RWPE2 (cell line): ENCODE measurements at regions not wholly inside any gene's neighbourhood (a gene's known extent, or its start where the extent isn't known, plus 50 kb on each side); places are given as distances from the start of the nearest gene placed in this dataset.

Experiments
- ATAC-seq: fragments of 200-7000 bp; cut with Tn5 transposase; 3 replicates; pipeline ENCODE4 v1.9.1; 2021; ENCODE audit warnings: low read depth
- DNase-seq: peaks from one replicate; pipeline ENCODE4 v3.0.0-alpha.2; 2020; ENCODE audit warnings: low spot score
- H3K27ac ChIP-seq: fragments of 450-650 bp; 2 replicates; pipeline ENCODE4 v1.5.1; 2017; ENCODE audit warnings: mild to moderate bottlenecking; ENCODE audit not compliant: poor library complexity, severe bottlenecking
- H3K27me3 ChIP-seq: fragments of 250-450 bp; sonication (Bioruptor Pico); 2 replicates; pipeline ENCODE4 v1.5.1; 2021; ENCODE audit warnings: mild to moderate bottlenecking, moderate library complexity; ENCODE audit not compliant: insufficient read depth, poor library complexity, severe bottlenecking
- H3K36me3 ChIP-seq: fragments of 250-450 bp; sonication (Bioruptor Pico); 2 replicates; pipeline ENCODE4 v1.5.1; 2020; ENCODE audit warnings: low read depth, mild to moderate bottlenecking, moderate library complexity
- H3K4me1 ChIP-seq: fragments of 250-450 bp; sonication (Bioruptor Pico); 2 replicates; pipeline ENCODE4 v1.5.1; 2021; ENCODE audit warnings: mild to moderate bottlenecking, moderate library complexity; ENCODE audit not compliant: insufficient read depth, poor library complexity, severe bottlenecking
- H3K4me3 ChIP-seq: fragments of 250-450 bp; sonication (Bioruptor Pico); 2 replicates; pipeline ENCODE4 v1.5.1; 2021; ENCODE audit warnings: mild to moderate bottlenecking, moderate library complexity; ENCODE audit not compliant: severe bottlenecking
- H3K9me3 ChIP-seq: fragments of 250-450 bp; sonication (Bioruptor Pico); 2 replicates; pipeline ENCODE4 v1.5.1; 2021; ENCODE audit warnings: mild to moderate bottlenecking, moderate library complexity; ENCODE audit not compliant: severe bottlenecking
- CTCF ChIP-seq: fragments of 450-650 bp; IDR thresholded peaks from one replicate; pipeline ENCODE4 v1.5.1; 2017; ENCODE audit warnings: mild to moderate bottlenecking, moderate library complexity; ENCODE audit not compliant: poor library complexity, severe bottlenecking

GRCh38 chr9:127553793-127554192, 58.3 kb upstream of the STXBP1 start:
- H3K4me3 ChIP-seq = no peak overlapping the region
- peaks cover 63% of the 10 kb centered on the region for H3K36me3 ChIP-seq
- no peak for TF ChIP-seq CTCF
- DNase-seq = no peak
- H3K4me1 ChIP-seq = peaks cover 44% of the 10 kb centered on the region
- peak overlapping the region; percentile 98 for H3K27ac ChIP-seq
- H3K27me3 ChIP-seq = no peaks in the 10 kb centered on the region
- H3K9me3 ChIP-seq = no peaks in the 10 kb centered on the region
- ATAC-seq = no peak

DNA sequence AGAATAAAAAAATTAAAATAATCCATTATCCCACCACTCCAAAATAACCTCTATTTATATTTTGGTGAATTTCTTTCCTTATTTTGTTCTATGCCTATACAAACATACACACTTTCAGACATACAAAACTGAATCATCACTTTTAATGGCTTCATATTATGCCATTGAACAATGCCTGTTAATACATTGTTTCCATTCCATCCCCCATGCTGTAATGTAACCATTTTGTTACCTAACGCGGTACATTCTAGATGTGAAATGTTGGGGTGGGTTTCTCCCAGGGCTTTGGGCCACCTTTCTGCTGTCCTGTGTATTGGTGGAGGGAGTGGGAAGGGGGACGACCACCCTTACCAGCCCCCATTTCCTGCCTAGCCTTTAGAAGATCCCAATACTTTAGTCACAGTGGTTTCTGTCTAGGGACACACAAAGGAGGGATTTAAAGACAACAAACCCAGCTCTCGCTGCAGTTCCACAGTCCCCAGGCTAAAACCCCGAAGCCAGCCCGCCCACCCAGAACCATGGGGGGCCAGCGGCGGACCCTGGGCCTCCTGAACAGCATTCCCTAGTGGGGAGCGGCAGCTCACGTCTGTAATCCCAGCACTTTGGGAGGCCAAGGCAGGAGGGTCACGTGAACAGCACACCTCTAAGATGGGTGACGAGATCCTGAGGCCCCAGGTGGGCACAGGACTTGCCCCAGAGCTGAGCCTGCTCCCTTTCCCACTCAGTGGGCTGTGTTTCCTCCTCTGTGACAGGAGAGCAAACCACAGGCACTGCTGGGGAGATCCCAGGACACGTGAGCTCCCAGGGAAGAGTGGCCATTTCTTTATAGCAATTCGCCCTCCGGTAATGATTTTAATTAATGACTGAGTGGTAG, 56.9 kb upstream of the STXBP1 start:
- DNase-seq (no peak), ATAC-seq (no peak)
- Histone ChIP-seq H3K4me1 (peaks cover 52% of the 10 kb centered on the region), H3K36me3 (peaks cover 66% of the 10 kb centered on the region), H3K27me3 (no peaks in the 10 kb centered on the region), H3K9me3 (no peaks in the 10 kb centered on the region), H3K4me3 (no peak overlapping the region), H3K27ac (peak overlapping the region; percentile 98)
- TF ChIP-seq CTCF = no peak

GRCh38 chr9:127555840-127556820, 55.9 kb upstream of the STXBP1 start:
- H3K27ac ChIP-seq = peak overlapping the region; percentile 98
- H3K9me3 ChIP-seq = no peaks in the 10 kb centered on the region
- no peak for TF ChIP-seq CTCF
- DNase-seq = peak; percentile 98
- H3K27me3 ChIP-seq = no peaks in the 10 kb centered on the region
- peaks cover 61% of the 10 kb centered on the region for H3K4me1 ChIP-seq
- peak; percentile 88 for ATAC-seq
- peaks cover 66% of the 10 kb centered on the region for H3K36me3 ChIP-seq
- no peak overlapping the region for H3K4me3 ChIP-seq

DNA sequence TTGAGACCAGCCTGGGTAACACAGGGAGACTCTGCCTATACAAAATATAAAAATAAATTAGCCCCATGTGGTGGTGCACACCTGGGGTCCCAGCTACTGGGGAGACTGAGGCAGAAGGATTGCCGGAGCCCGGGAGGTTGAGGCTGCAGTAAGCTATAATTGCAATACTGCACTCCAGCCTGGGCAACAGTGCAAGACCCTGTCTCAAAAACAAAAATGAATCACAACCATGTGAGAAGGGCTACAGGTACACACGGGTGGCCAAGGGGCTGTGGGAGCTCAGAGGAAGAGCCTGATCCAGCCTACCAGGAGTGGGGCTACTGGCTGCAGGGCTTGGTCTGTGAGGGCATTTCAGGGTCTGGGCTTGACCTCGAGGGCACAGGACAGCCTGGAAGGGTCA, 55.2 kb upstream of the STXBP1 start:
- TF ChIP-seq CTCF = no peak
- Histone ChIP-seq H3K4me1 (peaks cover 66% of the 10 kb centered on the region), H3K27me3 (no peaks in the 10 kb centered on the region), H3K9me3 (no peaks in the 10 kb centered on the region), H3K27ac (peak overlapping the region; percentile 98), H3K4me3 (no peak overlapping the region), H3K36me3 (peaks cover 66% of the 10 kb centered on the region)
- DNase-seq (peak; percentile 38), ATAC-seq (no peak)
